Stimulated activated CD8-positive, alpha-beta memory T cell treated with anti-CD3 and anti-CD28 coated beads, Interleukin-15, amount 100 ng/mL, for 4 hours (primary cell): ENCODE measurements at regions not wholly inside any gene's neighbourhood (a gene's known extent, or its start where the extent isn't known, plus 50 kb on each side); places are given as distances from the start of the nearest gene placed in this dataset.

ENCODE experiments used
- DNase-seq, 2 donors: peaks; one replicate each; pipeline ENCODE4 v3.0.0-alpha.2; 2020; ENCODE audit warnings: low read depth in 2 of 2

DNA sequence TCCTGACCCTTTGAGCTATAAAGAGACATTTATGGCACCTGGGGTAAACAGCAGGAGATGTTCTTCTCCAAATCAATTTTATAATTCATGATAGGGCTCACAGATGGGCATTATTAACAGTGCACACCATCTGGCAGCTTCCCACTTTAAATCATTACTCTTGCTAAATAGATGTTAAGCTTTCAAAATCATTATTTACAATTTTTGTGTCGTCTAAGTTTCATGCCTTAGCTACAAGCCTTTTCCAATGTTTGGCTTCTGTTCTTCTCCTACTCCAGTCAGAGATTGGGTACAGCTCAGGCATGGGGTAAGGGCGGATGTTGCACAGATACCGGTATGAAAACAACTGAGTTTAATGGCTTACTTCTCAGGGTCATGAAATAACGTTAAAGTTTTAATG lies 120.9 kb upstream of the PFN2 start:
- DNase-seq: no peak

- no peak for DNase-seq
Measured at GRCh38 chr3:150090877-150091276, 120.2 kb upstream of the PFN2 start.

DNA sequence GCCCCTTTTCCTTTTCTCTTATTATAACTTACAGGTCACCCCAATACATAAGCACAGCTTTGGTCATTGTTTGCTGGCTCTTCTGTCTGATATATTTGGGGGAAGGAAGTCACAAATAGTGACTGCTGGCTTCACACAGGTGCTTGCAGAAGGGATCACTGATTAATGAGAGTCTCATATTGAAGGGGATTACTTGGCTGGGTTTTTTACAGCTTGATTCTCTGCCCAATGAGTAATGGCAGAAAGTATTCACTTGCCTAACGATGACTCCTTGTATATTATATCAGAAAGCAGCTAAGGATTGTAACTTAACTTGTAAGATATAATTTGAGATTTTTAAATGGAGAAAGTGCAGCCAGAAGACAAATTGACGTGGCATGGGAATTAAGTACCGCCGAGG lies 119.3 kb upstream of the PFN2 start:
- no peak for DNase-seq

GRCh38 chr3:150084128-150084527 lies 113.4 kb upstream of the PFN2 start:
- no peak for DNase-seq

DNA sequence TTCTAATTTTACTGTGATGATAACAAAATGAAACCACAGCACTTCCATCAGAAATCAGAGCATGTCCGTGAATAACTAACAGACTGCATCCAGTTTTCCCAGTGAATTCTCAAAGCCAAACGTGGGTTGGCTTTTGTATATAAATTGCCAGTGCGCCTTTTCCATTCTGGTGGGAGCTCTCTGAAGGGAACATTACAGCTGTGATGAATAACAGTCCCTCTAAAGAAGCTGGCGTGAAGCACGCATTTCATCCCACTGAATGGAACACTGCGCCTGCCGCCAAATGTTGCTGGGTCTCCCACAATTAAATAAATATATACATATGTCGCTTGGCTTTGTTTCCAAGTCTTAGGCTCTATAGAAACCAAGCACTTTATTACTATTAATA lies 113.0 kb upstream of the PFN2 start:
- no peak for DNase-seq

GRCh38 chr3:150082898-150083654 lies 112.4 kb upstream of the PFN2 start:
- no peak for DNase-seq

- no peak for DNase-seq
Measured at GRCh38 chr3:150081084-150081483, 110.4 kb upstream of the PFN2 start.

DNA sequence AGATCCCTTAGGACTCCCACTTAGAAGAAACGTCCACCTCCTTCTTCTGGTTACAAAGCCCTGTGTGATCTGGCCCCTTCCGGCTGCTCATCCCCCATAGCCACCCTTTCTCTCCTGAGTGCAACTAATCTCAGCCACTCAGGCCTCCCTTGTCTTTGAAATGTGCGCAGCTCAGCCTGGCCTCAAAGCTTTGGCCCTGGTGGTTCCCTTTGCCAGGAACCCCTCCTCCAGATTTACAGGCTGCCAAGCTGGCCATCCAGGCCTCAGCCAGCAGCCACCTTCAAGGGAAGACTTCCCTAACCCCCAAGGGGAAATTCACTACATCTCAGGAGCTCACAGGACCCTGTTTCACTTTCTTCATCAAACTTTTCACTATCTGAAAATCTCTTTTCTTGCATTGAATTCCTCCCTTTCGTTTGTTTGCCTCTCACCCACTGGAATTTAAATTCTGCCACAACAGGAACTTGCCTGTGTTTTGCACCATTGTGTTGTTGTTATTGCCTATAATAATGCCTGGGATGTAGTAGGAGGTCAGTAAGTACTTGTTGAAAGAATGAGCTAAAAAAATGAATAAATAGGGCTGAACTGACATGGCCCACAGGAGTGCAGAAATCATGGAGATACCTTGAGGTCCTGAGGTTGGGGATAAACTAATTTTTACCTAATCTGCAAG lies 109.5 kb upstream of the PFN2 start:
- DNase-seq: no peak

- no peak for DNase-seq
Measured at GRCh38 chr3:150079029-150079739, 108.5 kb upstream of the PFN2 start.

DNA sequence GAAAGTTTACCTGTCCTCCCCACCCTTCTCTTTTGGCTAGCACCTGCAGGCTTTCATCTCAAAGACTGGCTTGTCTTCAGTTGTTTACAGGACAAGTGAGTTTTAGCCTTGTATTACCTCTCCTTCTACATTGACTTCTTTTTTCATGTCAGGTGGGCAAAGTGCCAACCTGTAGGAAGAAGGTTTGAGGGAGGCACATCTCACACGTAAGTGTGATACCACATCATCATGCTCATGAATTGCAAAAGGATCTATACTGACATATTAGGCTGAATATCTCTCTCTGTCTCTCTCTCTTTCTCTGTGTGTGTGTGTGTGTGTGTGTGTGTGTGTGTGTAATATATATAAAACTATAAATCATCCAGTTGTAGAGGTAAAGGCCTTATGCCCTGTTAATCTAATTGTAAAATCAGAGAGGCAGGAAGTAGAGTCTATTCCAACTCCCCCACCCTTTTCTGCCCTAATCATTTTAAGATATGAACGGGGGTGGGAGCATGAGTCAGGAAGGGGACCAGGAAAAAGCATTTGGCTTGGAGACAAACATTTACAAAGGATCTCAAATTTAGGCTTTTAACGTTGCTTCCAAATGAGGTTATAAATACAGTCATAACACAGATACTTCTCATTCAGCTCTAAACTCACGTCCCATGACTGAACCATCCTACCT lies 107.0 kb upstream of the PFN2 start:
- DNase-seq: no peak

GRCh38 chr3:150077107-150077506 lies 106.4 kb upstream of the PFN2 start:
- no peak for DNase-seq

DNA sequence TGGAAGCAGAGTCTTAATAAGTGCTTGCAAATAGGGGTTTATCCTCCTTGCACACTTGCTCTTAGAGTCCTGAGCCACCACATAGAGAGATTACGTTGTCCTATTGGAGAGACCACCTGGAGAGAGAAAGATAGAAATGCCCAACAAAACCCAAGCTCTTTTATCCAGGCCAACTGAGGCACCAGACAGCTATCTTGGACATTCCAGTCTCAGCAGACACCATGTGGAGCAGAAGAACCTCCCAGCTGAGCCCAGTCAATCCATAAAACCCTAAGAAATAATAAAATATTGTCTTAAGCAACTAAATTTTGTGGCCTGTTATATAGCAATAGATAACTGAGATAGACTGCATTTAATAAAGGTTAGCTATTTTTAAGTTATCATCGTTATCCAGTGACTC lies 105.7 kb upstream of the PFN2 start:
- no peak for DNase-seq

GRCh38 chr3:150075417-150075865 lies 104.7 kb upstream of the PFN2 start:
- DNase-seq: no peak

GRCh38 chr3:150074697-150075416 lies 104.2 kb upstream of the PFN2 start:
- DNase-seq: no peak

DNA sequence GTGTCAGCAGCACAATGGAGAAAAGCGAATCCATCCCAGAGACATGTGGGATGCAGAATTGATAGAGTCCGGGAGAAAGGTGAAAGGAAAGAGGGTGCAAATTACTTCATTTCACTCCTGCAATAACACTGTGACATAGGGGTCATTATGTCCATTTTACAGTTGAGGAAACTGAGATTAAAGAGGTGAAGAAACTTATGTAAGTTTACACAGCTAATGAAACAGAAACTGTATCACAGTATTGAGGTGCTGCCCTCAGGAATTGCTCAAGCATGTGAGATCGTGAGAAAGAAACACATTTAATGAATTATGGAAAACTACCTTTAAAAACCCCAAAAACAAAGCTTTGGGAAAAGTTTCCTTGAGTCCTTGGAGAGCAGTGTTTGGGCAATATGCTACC lies 103.6 kb upstream of the PFN2 start:
- DNase-seq: no peak

DNA sequence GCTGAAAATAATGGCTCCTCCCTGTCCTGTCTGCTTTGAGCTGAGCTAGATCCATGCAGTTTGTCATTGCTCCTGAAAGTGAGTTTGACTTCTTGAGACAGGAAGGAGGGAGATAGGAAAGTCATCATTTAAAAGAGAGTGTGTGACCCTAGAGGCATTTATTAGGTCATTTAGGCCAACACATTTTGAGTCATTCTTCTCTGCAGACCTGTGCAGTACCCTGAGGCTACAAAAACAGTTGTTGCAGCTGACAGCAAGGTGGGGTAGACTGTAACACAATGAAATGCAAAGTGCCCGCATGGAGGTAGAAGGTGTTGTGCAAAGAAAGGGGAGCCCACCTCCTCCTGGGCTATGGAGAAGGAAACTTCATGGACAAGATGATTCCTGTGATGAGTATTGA lies 102.8 kb upstream of the PFN2 start:
- DNase-seq: no peak

DNA sequence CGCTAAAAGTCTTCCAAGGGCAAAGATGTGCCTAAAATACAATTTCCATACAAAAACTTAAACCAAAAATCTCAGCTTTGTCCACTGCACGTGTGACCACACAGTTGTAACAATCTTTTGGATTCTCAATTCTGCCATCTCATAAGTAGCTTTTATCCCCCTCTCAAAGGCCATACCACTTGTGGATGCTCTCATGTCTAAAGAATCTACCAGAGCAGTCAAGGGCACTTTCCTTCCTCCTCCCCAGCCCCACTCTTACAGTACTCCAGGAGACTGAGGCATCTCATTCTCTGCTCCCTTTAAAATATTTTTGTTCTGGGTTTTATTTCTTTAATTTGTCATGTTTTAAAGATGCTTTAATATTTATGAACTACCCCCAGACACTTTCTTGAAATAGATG lies 102.3 kb upstream of the PFN2 start:
- DNase-seq: no peak

- DNase-seq: no peak
Measured at GRCh38 chr3:150072576-150072975, 101.9 kb upstream of the PFN2 start.

- DNase-seq: no peak
Measured at GRCh38 chr3:150070271-150070670, 99.6 kb upstream of the PFN2 start.

- no peak for DNase-seq
Measured at GRCh38 chr3:150069633-150070032, 98.9 kb upstream of the PFN2 start.

GRCh38 chr3:150069154-150069527 lies 98.4 kb upstream of the PFN2 start:
- no peak for DNase-seq
